ENCODE measurements at regions not wholly inside any gene's neighbourhood (a gene's known extent, or its start where the extent isn't known, plus 50 kb on each side); places are given as distances from the start of the nearest gene placed in this dataset.

DNA sequence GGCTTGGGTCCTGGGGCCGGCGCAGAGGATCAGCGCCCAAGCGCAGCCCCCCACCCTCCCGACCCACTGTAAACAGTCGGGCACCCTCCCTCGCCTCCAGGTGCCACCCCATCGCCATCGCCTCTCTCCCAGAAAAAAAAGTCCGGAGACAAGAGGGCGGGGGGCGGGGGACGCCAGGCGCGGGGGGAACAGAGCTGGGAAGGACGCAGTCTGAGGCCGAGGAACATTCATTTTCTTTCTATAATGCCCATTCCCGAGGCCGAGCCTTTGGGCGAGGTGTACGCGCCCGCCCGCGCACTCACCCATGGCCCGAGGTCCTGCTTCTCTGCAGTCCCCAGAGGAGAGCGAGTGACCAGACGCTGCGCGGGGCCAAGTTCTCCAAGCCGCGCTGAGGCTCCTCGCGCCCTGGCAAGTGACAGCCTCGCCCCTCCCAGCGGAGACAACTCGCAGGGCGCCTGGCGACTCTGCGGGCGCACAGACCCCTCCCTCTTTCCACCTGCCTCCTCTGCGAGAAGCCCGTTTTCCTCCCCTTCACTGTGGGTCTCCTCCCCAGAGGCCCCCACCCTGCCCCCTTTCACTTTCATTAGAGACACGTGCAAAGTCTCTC lies 63.5 kb upstream of the WDR17 start:
- no peak for TF ChIP-seq CTCF (IDR thresholded peaks at IDR 0.05; ENCODE audit: low read length)
- TF ChIP-seq EZH2 (optimal IDR thresholded peaks at IDR 0.05; ENCODE audit: low read depth, low read length) = no peak
- no peak for TF ChIP-seq EZH2phosphoT487 (IDR thresholded peaks at IDR 0.05; ENCODE audit: low read length)

Measured in MM.1S (cell line).